ENCODE measurements at regions not wholly inside any gene's neighbourhood (a gene's known extent, or its start where the extent isn't known, plus 50 kb on each side); places are given as distances from the start of the nearest gene placed in this dataset.

DNA sequence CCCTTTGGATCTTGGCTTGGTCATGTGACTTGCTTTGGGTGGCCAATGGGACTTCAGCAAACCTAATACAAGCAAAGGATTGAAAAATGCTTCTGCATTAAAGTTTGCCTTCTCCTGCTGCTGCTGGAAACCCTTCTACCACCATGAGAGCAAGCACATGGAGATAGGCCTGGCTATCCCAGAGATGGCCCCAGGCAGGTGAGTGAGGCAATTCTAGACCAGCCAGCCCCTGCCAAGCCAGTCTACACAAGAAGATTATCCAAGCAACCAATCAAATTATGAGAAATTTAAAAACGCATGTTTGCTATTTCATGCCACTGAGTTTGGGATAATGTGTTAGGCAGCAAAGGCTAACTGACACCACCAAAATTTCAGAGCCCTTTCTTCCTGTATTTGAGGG, 274.3 kb downstream of the TFAP2C start:
- Histone ChIP-seq H3K27me3 (no peaks in the 10 kb centered on the region), H3K9me3 (no peaks in the 10 kb centered on the region), H3K4me1 (ENCODE audit: insufficient read depth) (no peaks in the 10 kb centered on the region), H3K27ac (no peak overlapping the region), H3K36me3 (no peaks in the 10 kb centered on the region), H3K4me3 (no peak overlapping the region)
- 2 to 38% (median 29%) methylated on average over 1 of the region's 1 CpG for WGBS, 3 donors
- TF ChIP-seq POLR2A (IDR thresholded peaks at IDR 0.05) (no peak), CTCF (IDR thresholded peaks at IDR 0.05) (no peak), EP300 (IDR thresholded peaks at IDR 0.05) (no peak)
- DNase-seq = no peak
- intact Hi-C loops (cut with DNase I) = no loop called here

- intact Hi-C loops (cut with DNase I) = no loop called here
- WGBS, 3 donors = 53 to 63% (median 55%) methylated on average over 4 of the region's 4 CpGs
- DNase-seq = no peak
Observed at GRCh38 chr20:56903858-56904257, 274.8 kb downstream of the TFAP2C start.

GRCh38 chr20:56909918-56910714, 281.0 kb downstream of the TFAP2C start:
- DNase-seq = no peak
- intact Hi-C loops (cut with DNase I) = no loop called here
- WGBS, 3 donors = 44 to 58% (median 48%) methylated on average over 16 of the region's 16 CpGs
- Histone ChIP-seq H3K9me3 (no peaks in the 10 kb centered on the region), H3K4me3 (no peak overlapping the region), H3K4me1 (ENCODE audit: insufficient read depth) (no peaks in the 10 kb centered on the region), H3K27ac (no peak overlapping the region), H3K27me3 (no peaks in the 10 kb centered on the region), H3K36me3 (no peaks in the 10 kb centered on the region)
- TF ChIP-seq POLR2A (IDR thresholded peaks at IDR 0.05) = no peak
- TF ChIP-seq CTCF (IDR thresholded peaks at IDR 0.05) = no peak
- TF ChIP-seq EP300 (IDR thresholded peaks at IDR 0.05) = no peak

More at GRCh38 chr20:56903858-56904257, 274.8 kb downstream of the TFAP2C start:
- Histone ChIP-seq H3K36me3 (no peaks in the 10 kb centered on the region), H3K27ac (no peak overlapping the region), H3K9me3 (no peaks in the 10 kb centered on the region), H3K27me3 (no peaks in the 10 kb centered on the region), H3K4me3 (no peak overlapping the region), H3K4me1 (ENCODE audit: insufficient read depth) (no peaks in the 10 kb centered on the region)
- TF ChIP-seq CTCF (IDR thresholded peaks at IDR 0.05) = no peak
- no peak for TF ChIP-seq POLR2A (IDR thresholded peaks at IDR 0.05)
- no peak for TF ChIP-seq EP300 (IDR thresholded peaks at IDR 0.05)

DNA sequence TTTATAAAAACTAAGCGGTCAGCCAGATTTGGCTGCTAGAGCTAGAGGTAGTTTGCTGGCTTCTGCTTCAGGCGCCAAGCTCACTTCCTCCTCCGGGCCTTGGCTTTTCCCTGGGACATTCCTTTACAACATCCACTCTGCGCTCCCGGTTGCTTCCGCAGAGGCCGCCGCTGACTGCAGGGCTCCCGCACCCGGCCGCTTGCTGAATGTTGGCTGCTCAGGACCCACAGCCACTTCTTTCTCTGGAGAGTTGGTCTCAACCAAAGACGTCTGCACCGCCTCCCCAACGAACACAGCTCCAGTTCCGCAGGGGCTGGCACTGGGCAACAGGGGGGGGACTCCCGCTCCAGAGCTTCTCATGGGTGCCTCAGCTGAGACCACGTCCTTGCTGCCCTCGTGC, 282.8 kb downstream of the TFAP2C start:
- DNase-seq = no peak
- H3K27ac ChIP-seq = no peak overlapping the region
- no peak overlapping the region for H3K4me3 ChIP-seq
- no peaks in the 10 kb centered on the region for H3K27me3 ChIP-seq
- 61 to 72% (median 64%) methylated on average over 18 of the region's 18 CpGs for WGBS, 3 donors
- H3K9me3 ChIP-seq = no peaks in the 10 kb centered on the region
- TF ChIP-seq EP300 (IDR thresholded peaks at IDR 0.05) (no peak), CTCF (IDR thresholded peaks at IDR 0.05) (no peak), POLR2A (IDR thresholded peaks at IDR 0.05) (no peak)
- intact Hi-C loops (cut with DNase I) = no loop called here
- H3K36me3 ChIP-seq = no peaks in the 10 kb centered on the region
- no peaks in the 10 kb centered on the region for H3K4me1 ChIP-seq (ENCODE audit: insufficient read depth)
